ENCODE measurements at regions not wholly inside any gene's neighbourhood (a gene's known extent, or its start where the extent isn't known, plus 50 kb on each side); places are given as distances from the start of the nearest gene placed in this dataset.
A peak's percentile ranks its signal among the peaks of the same experiment; 100 is the strongest.

DNA sequence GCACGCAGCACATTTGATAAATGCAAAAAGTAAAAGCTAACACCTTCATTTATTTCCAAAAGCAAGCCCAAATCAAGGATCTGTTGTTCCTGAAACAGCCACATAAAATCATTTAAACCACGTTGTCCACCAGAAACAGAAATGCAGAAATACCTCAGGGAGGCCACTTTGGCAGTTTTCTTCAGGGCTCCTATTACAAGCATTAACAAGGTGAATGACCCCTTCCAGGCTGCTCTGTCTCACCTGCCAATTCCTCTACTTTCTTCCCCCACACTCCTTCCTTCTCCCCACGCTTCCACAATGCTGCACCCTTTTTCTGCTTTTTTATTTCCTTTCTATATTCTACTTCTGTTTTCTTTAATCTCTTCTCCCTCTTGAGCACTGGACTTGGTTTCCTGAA lies 55.0 kb upstream of the PTGFRN start:
- H3K56ac ChIP-seq (ENCODE audit: insufficient read length, low read depth, low read length): no peak overlapping the region
- H3K36me3 Mint-ChIP-seq (ENCODE audit: insufficient read depth in 1 of 3, low read depth in 3 of 3): peaks cover 0 to 3% (median 0%) of the 10 kb centered on the region in 3 experiments; a peak in 1 of 7 replicates
- H3K27ac Mint-ChIP-seq: peak overlapping the region; percentile 72 to 94 (median 93)
- no peak overlapping the region for H3K4me2 ChIP-seq (ENCODE audit: insufficient read depth, insufficient read length, low read length)
- no peak overlapping the region for H2BK5ac ChIP-seq (ENCODE audit: insufficient read length, low read length)
- H3K23ac ChIP-seq (ENCODE audit: insufficient read length, low read depth, low read length): no peak overlapping the region
- H4K91ac ChIP-seq (ENCODE audit: insufficient read length, low read depth, low read length): no peak overlapping the region
- no peak overlapping the region for H3K27ac ChIP-seq (ENCODE audit: insufficient read length, low read depth, low read length)
- peaks cover 54 to 62% of the 10 kb centered on the region in 2 experiments for H3K4me1 Mint-ChIP-seq
- no peak overlapping the region for H3K4ac ChIP-seq (ENCODE audit: low read depth, low read length)
- H3K23me2 ChIP-seq (ENCODE audit: insufficient read length, low read depth, low read length, poor library complexity, severe bottlenecking): no peaks in the 10 kb centered on the region
- no peak for DNase-seq
- peaks cover 2% of the 10 kb centered on the region; the same call in 1 of the 2 replicates for H3K27me3 Mint-ChIP-seq (ENCODE audit: low read depth)
- TF ChIP-seq, protein P1, sequence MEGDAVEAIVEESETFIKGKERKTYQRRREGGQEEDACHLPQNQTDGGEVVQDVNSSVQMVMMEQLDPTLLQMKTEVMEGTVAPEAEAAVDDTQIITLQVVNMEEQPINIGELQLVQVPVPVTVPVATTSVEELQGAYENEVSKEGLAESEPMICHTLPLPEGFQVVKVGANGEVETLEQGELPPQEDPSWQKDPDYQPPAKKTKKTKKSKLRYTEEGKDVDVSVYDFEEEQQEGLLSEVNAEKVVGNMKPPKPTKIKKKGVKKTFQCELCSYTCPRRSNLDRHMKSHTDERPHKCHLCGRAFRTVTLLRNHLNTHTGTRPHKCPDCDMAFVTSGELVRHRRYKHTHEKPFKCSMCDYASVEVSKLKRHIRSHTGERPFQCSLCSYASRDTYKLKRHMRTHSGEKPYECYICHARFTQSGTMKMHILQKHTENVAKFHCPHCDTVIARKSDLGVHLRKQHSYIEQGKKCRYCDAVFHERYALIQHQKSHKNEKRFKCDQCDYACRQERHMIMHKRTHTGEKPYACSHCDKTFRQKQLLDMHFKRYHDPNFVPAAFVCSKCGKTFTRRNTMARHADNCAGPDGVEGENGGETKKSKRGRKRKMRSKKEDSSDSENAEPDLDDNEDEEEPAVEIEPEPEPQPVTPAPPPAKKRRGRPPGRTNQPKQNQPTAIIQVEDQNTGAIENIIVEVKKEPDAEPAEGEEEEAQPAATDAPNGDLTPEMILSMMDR (conservative IDR thresholded peaks at IDR 0.05): no peak
- no peak overlapping the region for H3K9ac ChIP-seq (ENCODE audit: extremely low read depth, insufficient read length, low read length)
- no peak overlapping the region for H2BK15ac ChIP-seq (ENCODE audit: low read depth, low read length)
- H3T11ph ChIP-seq (ENCODE audit: low read length): no peak overlapping the region
- no peak overlapping the region for H2BK12ac ChIP-seq (ENCODE audit: insufficient read length, low read depth, low read length)
- no peak overlapping the region for H2AFZ ChIP-seq (ENCODE audit: low read length)
- H4K20me1 ChIP-seq (ENCODE audit: control insufficient read depth, insufficient read depth, insufficient read length): no peaks in the 10 kb centered on the region
- H2BK20ac ChIP-seq (ENCODE audit: low read depth, low read length, poor library complexity, severe bottlenecking): no peak overlapping the region
- WGBS (ENCODE audit: extremely low coverage, insufficient read length, low lambda C conversion rate): 100% methylated on average over 1 of the region's 3 CpGs
- no peak overlapping the region for H4K5ac ChIP-seq (ENCODE audit: insufficient read length, low read depth, low read length)
- H3K4me3 Mint-ChIP-seq: peak overlapping the region; percentile 2 to 51; a peak in 3 of 5 replicates
- H2AK5ac ChIP-seq (ENCODE audit: insufficient read length, low read length): no peak overlapping the region
- H4K8ac ChIP-seq (replicated peaks; ENCODE audit: insufficient read length, low read depth, low read length): no peak overlapping the region
- H3K9me3 ChIP-seq (ENCODE audit: control insufficient read depth, low read depth, low read length): no peaks in the 10 kb centered on the region
- no peaks in the 10 kb centered on the region for H3K27me3 ChIP-seq (ENCODE audit: insufficient read depth, low read length)
- H3K4me1 ChIP-seq (ENCODE audit: insufficient read depth, low read length): peaks cover 15% of the 10 kb centered on the region; the same call in 1 of the 2 replicates
- H3K79me2 ChIP-seq (ENCODE audit: insufficient read depth, low read length): no peaks in the 10 kb centered on the region
- H3K18ac ChIP-seq (ENCODE audit: insufficient read length, low read depth, low read length): no peak overlapping the region
- peaks cover 4% of the 10 kb centered on the region in 2 experiments; a peak in 2 of 5 replicates for H3K9me3 Mint-ChIP-seq
- no peak overlapping the region for H2BK120ac ChIP-seq (ENCODE audit: low read depth, low read length, poor library complexity, severe bottlenecking)
- H3K14ac ChIP-seq (ENCODE audit: insufficient read depth, low read length): no peak overlapping the region
- H3K79me1 ChIP-seq (ENCODE audit: insufficient read depth, low read depth, low read length, poor library complexity, severe bottlenecking): no peaks in the 10 kb centered on the region

Data from H9 (cell line).